Adrenal gland (tissue), 9 donors: ENCODE measurements at regions not wholly inside any gene's neighbourhood (a gene's known extent, or its start where the extent isn't known, plus 50 kb on each side); places are given as distances from the start of the nearest gene placed in this dataset.

Experiments
- DNase-seq, 7 donors: peaks; one replicate each; pipeline ENCODE4 v3.0.0-alpha.2; 2019 to 2020
- H3K27ac ChIP-seq, 5 donors: fragments of 200-600 bp; sonication (generic) in 4 of 5; 1 replicate in 3 of 5; 2 replicates in 2 of 5; pipeline versions ENCODE4 v1.5.1 to v1.8.0; 2016 to 2020; ENCODE audit warnings: mild to moderate bottlenecking in 1 of 5
- H3K27me3 ChIP-seq: fragments of 200-600 bp; 2 replicates; pipeline ENCODE4 v1.8.0; 2021
- H3K36me3 ChIP-seq, 2 donors: fragments of 200-600 bp; replicated peaks in 1 of 2; 1 replicate in 1 of 2; 2 replicates in 1 of 2; pipeline versions ENCODE4 v1.5.1 to v1.8.0; 2018 to 2022
- H3K4me1 ChIP-seq, 2 donors: fragments of 200-600 bp; replicated peaks in 1 of 2; 1 replicate in 1 of 2; 2 replicates in 1 of 2; pipeline versions ENCODE4 v1.5.1 to v1.8.0; 2018 to 2021
- H3K4me3 ChIP-seq, 4 donors: fragments of 200-600 bp; sonication (generic) in 3 of 4; one replicate each; pipeline ENCODE4 v1.5.1; 2016 to 2018
- H3K9me3 ChIP-seq, 3 donors: fragments of 200-600 bp; sonication (generic) in 1 of 3; replicated peaks in 1 of 3; 1 replicate in 2 of 3; 2 replicates in 1 of 3; pipeline versions ENCODE4 v1.5.1 to v1.8.0; 2016 to 2021
- CTCF ChIP-seq, 6 experiments: fragments of 450-650 bp in 4 of 6; fragments of 200-600 bp in 2 of 6; sonication (generic) in 1 of 6; IDR thresholded peaks; 1 replicate in 5 of 6; 2 replicates in 1 of 6; pipeline versions ENCODE4 v1.5.1 to v1.8.0; 2016 to 2021; ENCODE audit warnings: antibody characterized with exemption in 6 of 6, mild to moderate bottlenecking in 2 of 6, moderate library complexity in 1 of 6
- POLR2A ChIP-seq, 2 donors: fragments of 450-650 bp; IDR thresholded peaks; one replicate each; pipeline ENCODE4 v1.6.1; 2017; ENCODE audit warnings: antibody characterized with exemption in 2 of 2, mild to moderate bottlenecking in 2 of 2, moderate library complexity in 1 of 2
- WGBS, 4 donors: extraction: QIAGEN DNeasy Blood & Tissue Kit in 2 of 4; methylation state at CpG; one replicate each; pipeline versions ENCODE4 v1.1.5 to v1.1.7; 2013 to 2017; 5-methylcytosine and 5-hydroxymethylcytosine counted together
- intact Hi-C, 2 donors: fragments of 100-400 bp; cut with DNase I; formaldehyde crosslinking; loops; one replicate each; pipeline versions ENCODE4 v1.14.1 to v1.15.0; 2022 to 2023
- donor health status: healthy with polysubstance abuse.
- donor health status: Bipolar disorder and iron deficiency.
- donor health status: DM: yes; HTN: yes; CAD: no.
- donor health status: DM: no; HTN: no; CAD: no.
- donor health status: DM: no; HTN: no; CAD: no.

DNA sequence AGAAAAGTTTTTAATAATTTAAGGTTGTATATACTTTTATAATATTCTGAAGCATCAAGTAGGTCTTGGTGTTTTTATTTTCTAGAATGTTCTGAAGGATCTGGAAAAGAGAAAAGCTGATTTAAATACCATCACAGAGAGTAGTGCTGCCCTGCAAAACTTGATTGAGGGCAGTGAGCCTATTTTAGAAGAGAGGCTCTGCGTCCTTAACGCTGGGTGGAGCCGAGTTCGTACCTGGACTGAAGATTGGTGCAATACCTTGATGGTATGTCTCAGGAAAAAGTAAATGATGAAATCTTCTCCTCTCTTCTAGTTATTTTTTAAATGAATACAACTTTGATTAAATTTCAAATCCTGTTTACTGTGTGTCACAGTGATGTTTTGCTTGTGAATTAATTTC lies 225.7 kb downstream of the UTRN start:
- TF ChIP-seq CTCF (IDR thresholded peaks at IDR 0.05) (no peak), POLR2A (IDR thresholded peaks at IDR 0.05) (no peak)
- no peaks in the 10 kb centered on the region for H3K9me3 ChIP-seq
- H3K4me3 ChIP-seq = no peak overlapping the region
- H3K27ac ChIP-seq = no peak overlapping the region
- no peak for DNase-seq
- 91 to 95% (median 94%) methylated on average over 4 of the region's 4 CpGs for WGBS, 4 donors
- H3K27me3 ChIP-seq = no peaks in the 10 kb centered on the region
- H3K36me3 ChIP-seq = peaks cover 0 to 16% of the 10 kb centered on the region in 2 donors
- intact Hi-C loops = no loop called here
- H3K4me1 ChIP-seq = no peaks in the 10 kb centered on the region

DNA sequence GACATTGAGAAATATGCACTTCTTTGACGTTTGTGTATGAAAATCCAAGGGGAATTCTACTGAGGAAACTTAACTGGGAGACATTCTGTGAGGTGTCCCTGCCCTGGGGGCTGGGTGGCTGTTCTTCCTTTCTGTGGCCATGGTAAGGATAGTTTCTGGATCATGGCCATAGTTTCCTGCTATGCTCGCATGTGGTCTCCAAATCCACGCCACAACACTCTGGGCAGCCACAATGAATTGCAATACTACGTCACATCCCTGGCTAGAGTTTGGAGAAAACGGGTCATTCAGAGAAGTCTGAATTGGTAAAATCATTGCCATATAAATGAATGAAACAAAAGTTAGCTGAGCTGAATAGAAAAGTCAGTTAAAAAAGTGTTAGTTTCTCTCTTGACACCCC lies 230.6 kb downstream of the UTRN start:
- intact Hi-C loops = no loop called here
- no peaks in the 10 kb centered on the region for H3K9me3 ChIP-seq
- H3K27me3 ChIP-seq = no peaks in the 10 kb centered on the region
- peaks cover 0 to 11% of the 10 kb centered on the region in 2 donors for H3K4me1 ChIP-seq
- DNase-seq = no peak
- H3K36me3 ChIP-seq = peaks cover 0 to 21% of the 10 kb centered on the region in 2 donors
- H3K27ac ChIP-seq = no peak overlapping the region
- no peak for TF ChIP-seq CTCF (IDR thresholded peaks at IDR 0.05)
- TF ChIP-seq POLR2A (IDR thresholded peaks at IDR 0.05) = no peak
- H3K4me3 ChIP-seq = no peak overlapping the region
- WGBS, 4 donors = 84 to 94% (median 87%) methylated on average over 5 of the region's 5 CpGs

- intact Hi-C loops = no loop called here
- H3K27me3 ChIP-seq = no peaks in the 10 kb centered on the region
- no peaks in the 10 kb centered on the region for H3K9me3 ChIP-seq
- 20 to 25% (median 23%) methylated on average over 4 of the region's 4 CpGs for WGBS, 4 donors
- peaks cover 0 to 25% of the 10 kb centered on the region in 2 donors for H3K36me3 ChIP-seq
- peaks cover 0 to 11% of the 10 kb centered on the region in 2 donors for H3K4me1 ChIP-seq
- H3K4me3 ChIP-seq = no peak overlapping the region
- TF ChIP-seq POLR2A (IDR thresholded peaks at IDR 0.05) (no peak), CTCF (IDR thresholded peaks at IDR 0.05) (no peak)
- peak overlapping the region in 1 of 5 donors; percentile 25 for H3K27ac ChIP-seq
- no peak for DNase-seq
Measured at GRCh38 chr6:144519426-144519825, 234.3 kb downstream of the UTRN start.

GRCh38 chr6:144528743-144529425 lies 243.7 kb downstream of the UTRN start:
- Histone ChIP-seq H3K27me3 (no peaks in the 10 kb centered on the region), H3K36me3 (peaks cover 0 to 15% of the 10 kb centered on the region in 2 donors), H3K9me3 (no peaks in the 10 kb centered on the region), H3K4me1 (no peaks in the 10 kb centered on the region), H3K4me3 (no peak overlapping the region), H3K27ac (no peak overlapping the region)
- DNase-seq = no peak
- 93 to 94% (median 94%) methylated on average over 6 to 9 of the region's 9 CpGs for WGBS, 4 donors
- no peak for TF ChIP-seq CTCF (IDR thresholded peaks at IDR 0.05)
- no peak for TF ChIP-seq POLR2A (IDR thresholded peaks at IDR 0.05)
- intact Hi-C loops = no loop called here
